Brain microvascular endothelial cell (primary cell): ENCODE measurements at regions not wholly inside any gene's neighbourhood (a gene's known extent, or its start where the extent isn't known, plus 50 kb on each side); places are given as distances from the start of the nearest gene placed in this dataset.

Experiments used
- DNase-seq: peaks from one replicate; pipeline ENCODE4 v3.0.0-alpha.2; 2020
- H3K27ac ChIP-seq: fragments of 250-450 bp; sonication (Bioruptor Pico); 2 replicates; pipeline ENCODE4 v1.5.1; 2020; ENCODE audit warnings: mild to moderate bottlenecking, moderate library complexity
- H3K27me3 ChIP-seq: fragments of 250-450 bp; sonication (Bioruptor Pico); replicated peaks from 2 replicates; pipeline ENCODE4 v1.5.1; 2020; ENCODE audit warnings: mild to moderate bottlenecking
- H3K36me3 ChIP-seq: fragments of 250-450 bp; sonication (Bioruptor Pico); replicated peaks from 2 replicates; pipeline ENCODE4 v1.5.1; 2020; ENCODE audit warnings: mild to moderate bottlenecking
- H3K4me3 ChIP-seq: 2 replicates; pipeline ENCODE4 v1.5.1; 2011; ENCODE audit warnings: low read depth, mild to moderate bottlenecking, control low read depth, low read length, moderate library complexity
- in situ Hi-C: cut with HindIII; loops from 2 replicates; pipeline ENCODE4 v1.10.0; 2017; ENCODE audit warnings: low sequenced_read_pairs, low pct_ligation_motif_present
- TF ChIP-seq, protein P1 (sequence below): IDR thresholded peaks from 2 replicates; pipeline ENCODE4 v1.5.1; 2011; ENCODE audit warnings: low read depth, mild to moderate bottlenecking, moderate library complexity, low read length, control low read depth, inconsistent platforms; ENCODE audit errors: missing control alignments

DNA sequence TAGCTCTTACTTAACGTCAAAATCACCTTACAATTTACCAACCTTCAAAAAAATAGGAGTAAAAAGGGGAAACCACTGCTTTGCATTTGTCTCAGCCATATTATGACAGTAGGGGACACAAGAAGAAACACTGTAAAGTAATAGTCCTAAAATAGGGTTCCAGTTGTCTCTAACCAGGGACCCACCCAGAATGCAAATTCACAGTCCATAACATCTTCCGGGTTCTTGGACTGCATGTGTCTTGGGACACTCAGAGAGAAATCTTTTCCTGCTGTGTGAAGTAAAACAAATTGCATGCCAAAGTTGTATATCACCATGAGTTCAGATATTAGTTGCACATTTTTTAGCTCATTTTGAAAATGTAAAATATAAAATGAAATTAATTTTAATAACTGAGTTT is 69.8 kb upstream of the PGR start:
- Histone ChIP-seq H3K27me3 (no peaks in the 10 kb centered on the region), H3K36me3 (no peaks in the 10 kb centered on the region)

DNA sequence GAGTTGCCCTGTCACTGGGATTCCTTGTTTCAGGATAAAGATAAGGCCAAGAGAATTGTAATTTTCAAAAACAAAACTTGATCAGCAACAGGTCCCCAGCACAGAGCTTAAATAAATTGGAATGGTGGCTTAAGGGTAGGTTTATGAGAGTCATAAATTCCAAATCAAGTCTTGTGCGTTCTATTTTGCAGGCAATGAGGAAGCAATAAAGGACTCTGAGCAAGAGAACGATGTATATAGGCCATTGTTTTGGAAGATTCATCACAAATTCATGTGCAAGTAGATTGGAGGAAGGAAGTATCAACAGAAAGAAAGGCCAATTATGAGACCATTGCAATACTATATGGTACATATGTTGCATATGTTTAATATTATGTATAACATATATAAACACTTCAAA is 65.7 kb upstream of the PGR start:
- no peaks in the 10 kb centered on the region for H3K36me3 ChIP-seq
- no peak for DNase-seq
- no peak overlapping the region for H3K4me3 ChIP-seq
- no peaks in the 10 kb centered on the region for H3K27me3 ChIP-seq
- TF ChIP-seq, protein P1, sequence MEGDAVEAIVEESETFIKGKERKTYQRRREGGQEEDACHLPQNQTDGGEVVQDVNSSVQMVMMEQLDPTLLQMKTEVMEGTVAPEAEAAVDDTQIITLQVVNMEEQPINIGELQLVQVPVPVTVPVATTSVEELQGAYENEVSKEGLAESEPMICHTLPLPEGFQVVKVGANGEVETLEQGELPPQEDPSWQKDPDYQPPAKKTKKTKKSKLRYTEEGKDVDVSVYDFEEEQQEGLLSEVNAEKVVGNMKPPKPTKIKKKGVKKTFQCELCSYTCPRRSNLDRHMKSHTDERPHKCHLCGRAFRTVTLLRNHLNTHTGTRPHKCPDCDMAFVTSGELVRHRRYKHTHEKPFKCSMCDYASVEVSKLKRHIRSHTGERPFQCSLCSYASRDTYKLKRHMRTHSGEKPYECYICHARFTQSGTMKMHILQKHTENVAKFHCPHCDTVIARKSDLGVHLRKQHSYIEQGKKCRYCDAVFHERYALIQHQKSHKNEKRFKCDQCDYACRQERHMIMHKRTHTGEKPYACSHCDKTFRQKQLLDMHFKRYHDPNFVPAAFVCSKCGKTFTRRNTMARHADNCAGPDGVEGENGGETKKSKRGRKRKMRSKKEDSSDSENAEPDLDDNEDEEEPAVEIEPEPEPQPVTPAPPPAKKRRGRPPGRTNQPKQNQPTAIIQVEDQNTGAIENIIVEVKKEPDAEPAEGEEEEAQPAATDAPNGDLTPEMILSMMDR: no peak
- no peak overlapping the region for H3K27ac ChIP-seq
- in situ Hi-C loops: no loop called here

More for the DNA sequence above, 69.8 kb upstream of the PGR start:
- in situ Hi-C loops: no loop called here
- H3K4me3 ChIP-seq: no peak overlapping the region
- H3K27ac ChIP-seq: no peak overlapping the region
- TF ChIP-seq, protein P1: no peak
- DNase-seq: no peak

DNA sequence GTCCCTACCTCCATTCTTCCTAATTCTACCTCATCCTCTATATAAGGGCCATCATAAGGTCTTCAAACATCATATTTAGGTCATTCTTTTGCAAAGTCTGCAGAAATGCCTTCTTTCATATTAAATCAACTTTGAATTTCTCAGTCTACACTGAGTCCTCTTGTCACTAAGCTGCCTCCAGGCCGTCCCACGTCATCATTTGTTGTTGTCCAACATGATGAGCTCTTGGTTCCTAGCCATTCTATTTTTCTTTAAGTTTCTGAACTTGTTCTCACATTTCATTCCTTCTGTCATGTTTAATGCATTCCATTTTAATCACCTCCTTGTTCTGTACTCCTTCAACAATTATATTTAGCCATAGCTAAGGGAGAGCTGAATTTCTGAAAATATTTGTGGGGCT is 59.2 kb upstream of the PGR start:
- Histone ChIP-seq H3K4me3 (no peak overlapping the region), H3K27ac (no peak overlapping the region), H3K36me3 (no peaks in the 10 kb centered on the region), H3K27me3 (no peaks in the 10 kb centered on the region)
- in situ Hi-C loops: no loop called here
- TF ChIP-seq, protein P1: no peak
- no peak for DNase-seq

DNA sequence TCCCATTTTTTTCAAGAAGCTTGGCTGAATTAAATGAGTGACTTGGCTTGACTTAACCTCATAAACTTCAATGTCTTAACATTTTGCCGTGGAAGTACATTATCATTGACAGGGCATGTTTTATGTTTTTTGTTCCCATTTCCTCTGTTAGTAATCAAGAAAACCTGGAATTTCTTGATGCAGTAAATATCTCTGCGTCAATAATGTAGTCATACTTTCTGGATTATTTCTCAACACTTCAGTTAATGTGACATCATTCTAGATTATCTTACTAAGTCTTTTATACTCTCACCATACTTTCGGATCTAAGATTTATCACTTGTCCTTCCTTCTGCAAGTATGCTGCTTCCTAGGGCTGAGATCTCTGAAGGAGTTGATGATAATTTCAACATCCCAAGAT is 58.6 kb upstream of the PGR start:
- TF ChIP-seq, protein P1: no peak
- in situ Hi-C loops: no loop called here
- Histone ChIP-seq H3K27me3 (no peaks in the 10 kb centered on the region), H3K4me3 (no peak overlapping the region), H3K27ac (no peak overlapping the region), H3K36me3 (no peaks in the 10 kb centered on the region)
- no peak for DNase-seq

DNA sequence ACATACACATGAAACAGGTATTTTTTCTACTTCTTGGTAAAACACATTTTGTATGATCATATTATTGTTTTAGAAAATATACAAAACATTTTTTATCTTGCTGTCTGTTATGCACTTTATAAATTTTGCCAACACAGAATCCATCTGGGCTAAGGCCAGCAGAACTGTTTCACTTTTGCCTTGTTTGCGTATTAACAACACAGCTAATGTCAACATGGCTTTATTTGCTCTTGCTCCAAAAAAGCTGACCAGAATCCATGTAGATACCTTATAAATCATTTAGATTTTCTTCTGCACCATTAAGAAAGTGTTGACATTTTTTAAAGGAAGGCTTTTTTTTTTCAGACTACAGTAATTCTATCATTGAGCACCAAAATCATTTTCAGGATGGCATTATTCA is 58.1 kb upstream of the PGR start:
- TF ChIP-seq, protein P1: no peak
- H3K27ac ChIP-seq: no peak overlapping the region
- no peak overlapping the region for H3K4me3 ChIP-seq
- in situ Hi-C loops: no loop called here
- no peak for DNase-seq
- no peaks in the 10 kb centered on the region for H3K36me3 ChIP-seq
- H3K27me3 ChIP-seq: no peaks in the 10 kb centered on the region

DNA sequence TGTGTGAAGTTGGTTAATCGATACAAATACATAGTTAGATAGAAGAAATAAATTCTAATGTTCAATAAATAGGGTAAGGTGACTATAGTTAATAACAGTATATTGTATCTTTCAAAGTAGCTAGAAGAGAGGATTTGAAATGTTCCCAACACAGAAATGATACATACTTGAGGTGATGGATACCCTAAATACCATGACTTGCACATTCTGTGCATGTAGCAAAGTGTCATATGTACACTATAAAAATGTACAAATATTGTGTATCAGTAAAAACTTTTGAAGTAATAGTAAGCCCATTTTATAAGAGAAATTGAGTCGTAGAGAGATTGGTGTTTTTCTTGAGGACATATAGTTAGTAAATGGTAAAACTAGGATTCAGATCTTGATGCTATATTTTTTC is 56.4 kb upstream of the PGR start:
- no peak overlapping the region for H3K4me3 ChIP-seq
- no peak for DNase-seq
- H3K27me3 ChIP-seq: no peaks in the 10 kb centered on the region
- H3K36me3 ChIP-seq: no peaks in the 10 kb centered on the region
- TF ChIP-seq, protein P1: no peak
- in situ Hi-C loops: no loop called here
- H3K27ac ChIP-seq: no peak overlapping the region
